ENCODE measurements at regions not wholly inside any gene's neighbourhood (a gene's known extent, or its start where the extent isn't known, plus 50 kb on each side); places are given as distances from the start of the nearest gene placed in this dataset.

DNA sequence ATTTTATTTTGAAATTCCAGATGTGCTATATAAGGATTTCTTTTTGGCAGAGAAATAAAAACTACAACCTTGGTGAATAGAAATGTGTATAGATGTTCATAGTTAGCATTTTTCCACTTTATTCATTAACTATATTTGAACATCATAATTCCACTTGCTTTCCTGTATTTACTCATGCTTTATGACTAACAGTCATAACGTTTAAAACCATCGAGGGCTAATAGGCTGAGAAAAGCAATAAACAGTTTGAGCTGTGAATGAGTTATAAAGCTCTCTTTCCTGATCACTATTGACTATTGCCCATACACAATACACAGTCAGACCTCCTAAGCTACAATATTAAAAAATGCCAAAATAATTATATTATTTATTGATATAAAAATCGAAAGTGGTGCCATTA lies 502.1 kb upstream of the RASGRP1 start:
- H3K27me3 ChIP-seq (ENCODE audit: control insufficient read depth in 3 of 3, insufficient read depth in 3 of 3, low read length in 3 of 3) = no peaks in the 10 kb centered on the region

DNA sequence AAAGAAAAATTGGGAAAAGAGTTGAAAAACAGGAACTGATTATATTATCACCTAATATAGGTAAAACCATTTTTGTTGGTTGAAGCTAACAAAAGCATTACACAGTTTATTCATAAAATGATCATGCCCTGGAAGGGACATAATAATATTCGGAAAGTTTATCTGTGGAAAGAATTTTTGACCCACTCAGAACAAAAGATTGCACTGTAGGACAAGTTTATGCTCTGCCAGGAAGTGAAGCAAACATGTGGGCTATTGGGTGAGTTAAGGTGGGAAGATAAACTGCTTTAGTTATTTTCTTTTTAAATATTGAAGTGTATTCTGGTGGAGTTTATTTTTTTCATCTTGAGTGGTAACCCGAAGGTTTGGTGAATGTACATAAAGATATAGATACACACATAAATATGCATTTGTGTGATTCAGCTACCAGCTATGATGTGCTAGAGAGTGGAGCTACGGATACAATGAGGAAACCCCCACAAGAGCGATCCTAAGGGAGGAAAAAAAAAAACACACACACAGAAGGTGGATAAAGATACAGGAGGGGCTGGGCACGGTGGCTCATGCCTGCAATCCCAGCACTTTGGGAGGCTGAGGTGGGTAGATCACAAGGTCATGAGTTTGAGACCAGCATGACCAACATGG lies 506.4 kb upstream of the THBS1 start:
- 71 to 79% (median 76%) methylated on average over 5 of the region's 5 CpGs for WGBS, 3 donors
- no peak overlapping the region for H3K4me3 ChIP-seq (ENCODE audit: low read depth in 1 of 3, low read length in 3 of 3)
- no peak for FAIRE-seq
- no peaks in the 10 kb centered on the region for H3K27me3 ChIP-seq (ENCODE audit: control insufficient read depth in 3 of 3, insufficient read depth in 3 of 3, low read length in 3 of 3)
- DNase-seq = no peak
- no peaks in the 10 kb centered on the region for H3K36me3 ChIP-seq (ENCODE audit: control insufficient read depth in 3 of 3, insufficient read depth in 2 of 3, low read depth in 1 of 3, low read length in 3 of 3)
- no peaks in the 10 kb centered on the region for H3K4me1 ChIP-seq (ENCODE audit: control insufficient read depth in 3 of 3, insufficient read depth in 2 of 3, low read depth in 1 of 3, low read length in 2 of 3)
- H3K27ac ChIP-seq (ENCODE audit: low read depth in 1 of 3, low read length in 2 of 3) = no peak overlapping the region
- H3K9me3 ChIP-seq (ENCODE audit: control insufficient read depth in 2 of 2, insufficient read depth in 1 of 2, low read depth in 1 of 2, low read length in 1 of 2) = no peaks in the 10 kb centered on the region

More for the DNA sequence above, 502.1 kb upstream of the RASGRP1 start:
- H3K9me3 ChIP-seq (ENCODE audit: control insufficient read depth in 2 of 2, insufficient read depth in 1 of 2, low read depth in 1 of 2, low read length in 1 of 2) = no peaks in the 10 kb centered on the region
- DNase-seq (no peak), FAIRE-seq (no peak)
- H3K4me3 ChIP-seq (ENCODE audit: low read depth in 1 of 3, low read length in 3 of 3) = no peak overlapping the region
- H3K36me3 ChIP-seq (ENCODE audit: control insufficient read depth in 3 of 3, insufficient read depth in 2 of 3, low read depth in 1 of 3, low read length in 3 of 3) = no peaks in the 10 kb centered on the region
- H3K27ac ChIP-seq (ENCODE audit: low read depth in 1 of 3, low read length in 2 of 3) = no peak overlapping the region
- no peaks in the 10 kb centered on the region for H3K4me1 ChIP-seq (ENCODE audit: control insufficient read depth in 3 of 3, insufficient read depth in 2 of 3, low read depth in 1 of 3, low read length in 2 of 3)
- 21 to 58% (median 32%) methylated on average over 3 of the region's 3 CpGs for WGBS, 3 donors

- DNase-seq (no peak), FAIRE-seq (no peak)
- Histone ChIP-seq H3K36me3 (ENCODE audit: control insufficient read depth in 3 of 3, insufficient read depth in 2 of 3, low read depth in 1 of 3, low read length in 3 of 3) (no peaks in the 10 kb centered on the region), H3K9me3 (ENCODE audit: control insufficient read depth in 2 of 2, insufficient read depth in 1 of 2, low read depth in 1 of 2, low read length in 1 of 2) (no peaks in the 10 kb centered on the region), H3K4me3 (ENCODE audit: low read depth in 1 of 3, low read length in 3 of 3) (no peak overlapping the region), H3K27ac (ENCODE audit: low read depth in 1 of 3, low read length in 2 of 3) (no peak overlapping the region), H3K27me3 (ENCODE audit: control insufficient read depth in 3 of 3, insufficient read depth in 3 of 3, low read length in 3 of 3) (no peaks in the 10 kb centered on the region), H3K4me1 (ENCODE audit: control insufficient read depth in 3 of 3, insufficient read depth in 2 of 3, low read depth in 1 of 3, low read length in 2 of 3) (no peaks in the 10 kb centered on the region)
- WGBS, 3 donors = 47 to 67% (median 52%) methylated on average over 3 of the region's 3 CpGs
Observed at GRCh38 chr15:39075311-39075710, 505.6 kb upstream of the THBS1 start.

- no peak for FAIRE-seq
- Histone ChIP-seq H3K36me3 (ENCODE audit: control insufficient read depth in 3 of 3, insufficient read depth in 2 of 3, low read depth in 1 of 3, low read length in 3 of 3) (no peaks in the 10 kb centered on the region), H3K4me1 (ENCODE audit: control insufficient read depth in 3 of 3, insufficient read depth in 2 of 3, low read depth in 1 of 3, low read length in 2 of 3) (no peaks in the 10 kb centered on the region), H3K27ac (ENCODE audit: low read depth in 1 of 3, low read length in 2 of 3) (no peak overlapping the region), H3K9me3 (ENCODE audit: control insufficient read depth in 2 of 2, insufficient read depth in 1 of 2, low read depth in 1 of 2, low read length in 1 of 2) (no peaks in the 10 kb centered on the region), H3K4me3 (ENCODE audit: low read depth in 1 of 3, low read length in 3 of 3) (no peak overlapping the region), H3K27me3 (ENCODE audit: control insufficient read depth in 3 of 3, insufficient read depth in 3 of 3, low read length in 3 of 3) (no peaks in the 10 kb centered on the region)
- no peak for DNase-seq
- WGBS, 3 donors = 69 to 79% (median 73%) methylated on average over 7 of the region's 7 CpGs
Observed at GRCh38 chr15:39075756-39076341, 505.0 kb upstream of the THBS1 start.

GRCh38 chr15:39078026-39078425 lies 502.9 kb upstream of the THBS1 start:
- FAIRE-seq = no peak
- no peaks in the 10 kb centered on the region for H3K27me3 ChIP-seq (ENCODE audit: control insufficient read depth in 3 of 3, insufficient read depth in 3 of 3, low read length in 3 of 3)
- no peak overlapping the region for H3K27ac ChIP-seq (ENCODE audit: low read depth in 1 of 3, low read length in 2 of 3)
- H3K36me3 ChIP-seq (ENCODE audit: control insufficient read depth in 3 of 3, insufficient read depth in 2 of 3, low read depth in 1 of 3, low read length in 3 of 3) = no peaks in the 10 kb centered on the region
- H3K9me3 ChIP-seq (ENCODE audit: control insufficient read depth in 2 of 2, insufficient read depth in 1 of 2, low read depth in 1 of 2, low read length in 1 of 2) = no peaks in the 10 kb centered on the region
- no peak overlapping the region for H3K4me3 ChIP-seq (ENCODE audit: low read depth in 1 of 3, low read length in 3 of 3)
- WGBS, 3 donors = 95 to 96% (median 95%) methylated on average over 3 of the region's 3 CpGs
- H3K4me1 ChIP-seq (ENCODE audit: control insufficient read depth in 3 of 3, insufficient read depth in 2 of 3, low read depth in 1 of 3, low read length in 2 of 3) = no peaks in the 10 kb centered on the region
- DNase-seq = no peak

DNA sequence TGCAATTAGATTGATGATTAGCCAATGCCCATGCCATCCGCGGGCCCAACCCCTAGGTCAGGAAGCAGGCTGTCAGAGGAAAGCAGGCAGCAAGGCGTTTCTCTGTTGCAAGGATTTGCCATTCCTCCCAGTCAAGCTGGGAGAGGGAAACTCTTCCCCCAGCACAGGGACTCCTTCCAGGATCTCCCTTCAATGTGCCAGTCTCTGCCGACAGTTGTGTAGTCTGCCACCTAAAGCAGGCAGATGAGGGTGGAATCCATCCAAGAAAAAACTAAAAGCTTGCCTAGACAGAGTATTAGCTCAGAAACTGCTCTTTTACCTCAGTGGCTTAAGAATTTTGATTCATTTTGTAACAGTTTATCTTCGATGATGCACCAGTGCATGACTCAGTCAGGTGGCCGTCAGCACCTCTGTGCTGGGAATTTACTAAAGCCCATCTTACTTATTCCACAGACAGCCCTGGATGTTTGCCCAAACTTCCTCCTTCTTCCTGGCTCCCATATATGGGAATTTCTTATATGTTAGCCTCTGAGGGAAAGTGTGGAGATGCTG lies 501.5 kb upstream of the THBS1 start:
- no peak overlapping the region for H3K4me3 ChIP-seq (ENCODE audit: low read depth in 1 of 3, low read length in 3 of 3)
- FAIRE-seq (no peak), DNase-seq (no peak)
- H3K9me3 ChIP-seq (ENCODE audit: control insufficient read depth in 2 of 2, insufficient read depth in 1 of 2, low read depth in 1 of 2, low read length in 1 of 2) = no peaks in the 10 kb centered on the region
- H3K27ac ChIP-seq (ENCODE audit: low read depth in 1 of 3, low read length in 2 of 3) = no peak overlapping the region
- no peaks in the 10 kb centered on the region for H3K4me1 ChIP-seq (ENCODE audit: control insufficient read depth in 3 of 3, insufficient read depth in 2 of 3, low read depth in 1 of 3, low read length in 2 of 3)
- 47 to 64% (median 58%) methylated on average over 6 of the region's 6 CpGs for WGBS, 3 donors
- no peaks in the 10 kb centered on the region for H3K27me3 ChIP-seq (ENCODE audit: control insufficient read depth in 3 of 3, insufficient read depth in 3 of 3, low read length in 3 of 3)
- no peaks in the 10 kb centered on the region for H3K36me3 ChIP-seq (ENCODE audit: control insufficient read depth in 3 of 3, insufficient read depth in 2 of 3, low read depth in 1 of 3, low read length in 3 of 3)

DNA sequence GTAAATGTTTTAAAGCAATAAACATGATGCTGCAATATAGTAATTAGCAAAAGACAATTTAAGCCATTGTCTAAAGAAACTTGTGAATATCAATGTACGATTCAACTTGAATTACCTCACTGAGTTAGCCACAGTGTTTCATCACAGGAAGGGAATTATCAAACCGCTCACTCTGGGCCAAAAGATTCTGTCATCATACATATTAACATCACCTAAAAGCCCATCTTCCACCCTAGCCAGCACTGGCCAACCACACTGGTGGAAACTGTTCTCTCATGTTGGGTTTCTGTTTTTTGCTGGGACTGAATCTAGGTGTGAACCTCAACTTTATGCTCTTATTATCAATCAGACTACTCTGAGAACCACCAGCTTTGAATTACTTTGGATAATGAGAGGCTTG lies 497.7 kb upstream of the THBS1 start:
- Histone ChIP-seq H3K4me3 (ENCODE audit: low read depth in 1 of 3, low read length in 3 of 3) (no peak overlapping the region), H3K27ac (ENCODE audit: low read depth in 1 of 3, low read length in 2 of 3) (no peak overlapping the region), H3K36me3 (ENCODE audit: control insufficient read depth in 3 of 3, insufficient read depth in 2 of 3, low read depth in 1 of 3, low read length in 3 of 3) (no peaks in the 10 kb centered on the region), H3K27me3 (ENCODE audit: control insufficient read depth in 3 of 3, insufficient read depth in 3 of 3, low read length in 3 of 3) (no peaks in the 10 kb centered on the region), H3K9me3 (ENCODE audit: control insufficient read depth in 2 of 2, insufficient read depth in 1 of 2, low read depth in 1 of 2, low read length in 1 of 2) (no peaks in the 10 kb centered on the region), H3K4me1 (ENCODE audit: control insufficient read depth in 3 of 3, insufficient read depth in 2 of 3, low read depth in 1 of 3, low read length in 2 of 3) (peaks cover 0 to 6% (median 0%) of the 10 kb centered on the region in 3 donors)
- DNase-seq (no peak), FAIRE-seq (no peak)
- WGBS, 3 donors = 71 to 76% (median 73%) methylated on average over 2 of the region's 2 CpGs

DNA sequence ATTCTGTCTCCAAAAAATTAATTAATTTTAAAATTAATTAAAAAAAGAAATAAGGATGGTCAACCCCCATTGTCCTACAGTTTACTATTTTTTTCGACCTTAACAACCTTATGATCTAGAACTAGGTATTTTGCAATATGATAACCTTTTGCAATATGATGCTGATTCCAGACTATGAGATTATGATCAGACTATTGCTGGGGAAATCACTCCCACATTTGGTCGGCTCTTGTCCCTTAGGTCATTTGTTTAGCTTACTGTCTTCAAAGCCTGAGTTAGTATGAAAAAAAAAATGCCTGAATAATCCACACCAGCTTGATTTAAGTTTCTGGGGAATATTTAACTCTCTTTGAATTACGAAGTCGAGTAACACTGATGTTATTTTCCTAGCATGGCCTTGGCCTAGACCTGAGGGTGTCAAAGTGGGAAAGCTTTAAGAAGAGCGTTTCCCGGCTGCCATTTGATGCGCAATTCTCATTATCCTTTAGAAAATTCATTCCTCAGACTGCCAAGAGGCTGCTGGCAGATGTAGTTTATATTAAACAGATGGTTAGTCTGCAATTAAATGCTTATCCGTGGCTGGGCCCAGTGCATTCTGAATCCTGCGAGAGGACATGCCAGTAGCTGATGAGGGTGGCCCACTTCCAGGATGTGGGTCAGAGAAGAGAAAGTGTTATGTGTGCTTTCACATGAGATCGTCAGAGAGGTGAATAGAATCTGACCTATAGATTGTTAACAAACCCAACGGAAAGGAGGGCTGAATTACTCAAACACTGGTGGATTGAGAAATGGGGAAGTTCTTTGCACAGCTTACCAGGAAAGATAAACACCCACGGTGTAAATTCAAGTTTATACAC lies 496.0 kb upstream of the THBS1 start:
- peak overlapping the region in 1 of 3 donors; percentile 18 for H3K27ac ChIP-seq (ENCODE audit: low read depth in 1 of 3, low read length in 2 of 3)
- 52 to 72% (median 64%) methylated on average over 12 of the region's 12 CpGs for WGBS, 3 donors
- H3K4me1 ChIP-seq (ENCODE audit: control insufficient read depth in 3 of 3, insufficient read depth in 2 of 3, low read depth in 1 of 3, low read length in 2 of 3) = peaks cover 0 to 6% (median 0%) of the 10 kb centered on the region in 3 donors
- H3K36me3 ChIP-seq (ENCODE audit: control insufficient read depth in 3 of 3, insufficient read depth in 2 of 3, low read depth in 1 of 3, low read length in 3 of 3) = no peaks in the 10 kb centered on the region
- H3K27me3 ChIP-seq (ENCODE audit: control insufficient read depth in 3 of 3, insufficient read depth in 3 of 3, low read length in 3 of 3) = no peaks in the 10 kb centered on the region
- H3K9me3 ChIP-seq (ENCODE audit: control insufficient read depth in 2 of 2, insufficient read depth in 1 of 2, low read depth in 1 of 2, low read length in 1 of 2) = no peaks in the 10 kb centered on the region
- no peak overlapping the region for H3K4me3 ChIP-seq (ENCODE audit: low read depth in 1 of 3, low read length in 3 of 3)
- no peak for FAIRE-seq
- peak in 1 of 2 donors; percentile 7 for DNase-seq

Measured in small intestine (tissue), 7 donors.